Astrocyte (in vitro differentiated cells and primary cell): ENCODE measurements at regions not wholly inside any gene's neighbourhood (a gene's known extent, or its start where the extent isn't known, plus 50 kb on each side); places are given as distances from the start of the nearest gene placed in this dataset.
"Not testable (repeated sequence)": the region's sequence is repeated elsewhere in the genome, so short reads cannot be mapped to it uniquely, and the experiment has no call there.

Source experiments
- CTCF ChIP-seq: IDR thresholded peaks from 2 replicates; pipeline ENCODE4 v1.5.1; 2011; ENCODE audit warnings: low read depth, mild to moderate bottlenecking, inconsistent platforms, low read length, moderate library complexity; ENCODE audit not compliant: insufficient read depth
- EZH2 ChIP-seq: IDR thresholded peaks from 2 replicates; pipeline ENCODE4 v1.6.1; 2012; ENCODE audit warnings: mild to moderate bottlenecking, low read length, inconsistent platforms; ENCODE audit not compliant: insufficient read depth

DNA sequence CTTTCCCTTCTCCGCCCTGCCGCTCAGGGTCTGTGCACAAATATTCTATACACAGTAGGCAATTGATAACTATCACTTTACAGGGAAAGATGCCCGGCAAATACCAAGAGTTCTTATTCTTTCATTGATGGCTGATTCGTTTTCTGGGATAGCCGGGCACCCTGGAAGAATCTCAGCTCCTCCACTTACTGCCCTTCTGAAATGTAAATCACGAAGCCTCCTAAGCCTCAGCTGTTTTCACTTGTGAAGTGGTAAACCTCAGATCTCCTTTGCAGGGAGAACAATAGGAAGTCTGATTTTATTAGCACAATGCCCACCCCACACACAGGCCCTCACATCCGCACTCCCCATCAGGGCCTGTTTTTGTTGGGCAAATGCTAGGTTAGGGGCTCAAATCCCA is 203.8 kb upstream of the SPATA31A3 start:
- not testable (repeated sequence) for TF ChIP-seq CTCF, EZH2
